Ishikawa (cell line): ENCODE measurements at regions not wholly inside any gene's neighbourhood (a gene's known extent, or its start where the extent isn't known, plus 50 kb on each side); places are given as distances from the start of the nearest gene placed in this dataset.

Experiments
- CREB1 ChIP-seq: IDR thresholded peaks from 2 replicates; pipeline ENCODE4 v1.6.1; 2012; ENCODE audit warnings: low read depth
- EGR1 ChIP-seq: IDR thresholded peaks from 2 replicates; pipeline ENCODE4 v1.6.1; 2012
- EP300 ChIP-seq: IDR thresholded peaks from 2 replicates; pipeline ENCODE4 v1.6.1; 2012; ENCODE audit warnings: borderline replicate concordance
- FOXM1 ChIP-seq: IDR thresholded peaks from 2 replicates; pipeline ENCODE4 v1.6.1; 2012; ENCODE audit warnings: low read depth, borderline replicate concordance
- NFIC ChIP-seq: IDR thresholded peaks from 2 replicates; pipeline ENCODE4 v1.6.1; 2012
- REST ChIP-seq: IDR thresholded peaks from 2 replicates; pipeline ENCODE4 v1.6.1; 2012; ENCODE audit warnings: low read depth, mild to moderate bottlenecking
- TAF1 ChIP-seq: IDR thresholded peaks from 2 replicates; pipeline ENCODE4 v1.6.1; 2012; ENCODE audit warnings: low read depth, mild to moderate bottlenecking
- TCF12 ChIP-seq: IDR thresholded peaks from 2 replicates; pipeline ENCODE4 v1.6.1; 2012; ENCODE audit warnings: low read depth
- USF1 ChIP-seq: IDR thresholded peaks from 2 replicates; pipeline ENCODE4 v1.6.1; 2012
- YY1 ChIP-seq: IDR thresholded peaks from 2 replicates; pipeline ENCODE4 v1.6.1; 2012; ENCODE audit warnings: low read depth
- TF ChIP-seq, protein P1 (sequence below): IDR thresholded peaks from 2 replicates; pipeline ENCODE4 v1.6.1; 2012

DNA sequence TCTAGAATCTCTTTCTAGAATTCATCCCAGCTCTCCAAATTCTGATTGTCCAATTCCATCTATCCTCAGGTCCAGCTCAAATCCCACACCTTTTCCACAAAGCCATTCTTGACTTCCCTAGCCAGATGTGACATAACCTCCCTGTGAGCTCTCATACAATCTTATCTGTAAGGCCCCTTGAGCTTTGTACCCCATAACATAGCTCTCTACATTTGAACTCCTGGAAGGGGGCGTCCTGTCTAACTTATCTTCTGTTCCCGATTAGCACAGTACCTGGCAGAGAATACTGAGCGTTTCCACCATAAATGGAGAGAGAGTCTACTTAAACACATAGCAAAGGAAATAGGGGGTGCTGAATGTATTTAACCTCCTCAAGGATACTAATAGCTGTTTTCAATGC lies 251.6 kb upstream of the RGMB start:
- no peak for TF ChIP-seq TAF1
- no peak for TF ChIP-seq NFIC
- no peak for TF ChIP-seq FOXM1
- TF ChIP-seq YY1 = no peak
- no peak for TF ChIP-seq EP300
- no peak for TF ChIP-seq REST
- TF ChIP-seq, protein P1, sequence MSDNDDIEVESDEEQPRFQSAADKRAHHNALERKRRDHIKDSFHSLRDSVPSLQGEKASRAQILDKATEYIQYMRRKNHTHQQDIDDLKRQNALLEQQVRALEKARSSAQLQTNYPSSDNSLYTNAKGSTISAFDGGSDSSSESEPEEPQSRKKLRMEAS = no peak
- no peak for TF ChIP-seq CREB1
- no peak for TF ChIP-seq TCF12
- no peak for TF ChIP-seq USF1
- TF ChIP-seq EGR1 = no peak
